Neural progenitor cell (in vitro differentiated cells): ENCODE measurements at regions not wholly inside any gene's neighbourhood (a gene's known extent, or its start where the extent isn't known, plus 50 kb on each side); places are given as distances from the start of the nearest gene placed in this dataset.

ENCODE experiments used
- EZH2 ChIP-seq: fragments of 200-600 bp; sonication (generic); IDR thresholded peaks from 2 replicates; pipeline ENCODE4 v1.6.1; 2017; ENCODE audit warnings: antibody characterized with exemption, mild to moderate bottlenecking, moderate library complexity
- TF ChIP-seq, protein P1 (sequence below): fragments of 200-600 bp; sonication (generic); IDR thresholded peaks from 2 replicates; pipeline ENCODE4 v1.5.1; 2017; ENCODE audit warnings: antibody characterized with exemption, mild to moderate bottlenecking

DNA sequence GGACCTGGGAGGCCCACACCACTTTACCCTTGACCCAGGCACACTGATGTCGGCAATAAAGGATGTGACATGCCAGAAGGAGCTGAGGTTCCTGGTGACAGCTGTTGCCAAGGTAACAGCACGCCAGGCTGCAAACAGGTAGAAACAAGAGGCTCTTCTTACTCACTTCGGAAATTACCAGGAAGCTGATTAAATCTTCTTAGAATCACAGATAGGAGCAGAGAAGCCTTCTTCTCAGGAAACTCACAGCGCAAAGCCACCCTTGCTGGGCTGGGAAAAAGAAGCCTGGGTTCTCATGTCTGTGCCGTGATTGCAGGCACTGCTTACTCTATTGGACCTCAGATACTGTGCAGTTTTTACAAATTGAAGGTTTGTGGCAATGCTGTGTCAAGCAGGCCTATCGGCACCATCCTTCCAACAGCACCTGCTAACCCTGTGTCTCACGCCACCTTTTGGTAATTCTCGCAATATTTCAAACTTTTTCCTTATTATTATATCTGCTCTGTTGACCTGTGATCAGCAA is 61.0 kb upstream of the TAF1B start:
- TF ChIP-seq, protein P1, sequence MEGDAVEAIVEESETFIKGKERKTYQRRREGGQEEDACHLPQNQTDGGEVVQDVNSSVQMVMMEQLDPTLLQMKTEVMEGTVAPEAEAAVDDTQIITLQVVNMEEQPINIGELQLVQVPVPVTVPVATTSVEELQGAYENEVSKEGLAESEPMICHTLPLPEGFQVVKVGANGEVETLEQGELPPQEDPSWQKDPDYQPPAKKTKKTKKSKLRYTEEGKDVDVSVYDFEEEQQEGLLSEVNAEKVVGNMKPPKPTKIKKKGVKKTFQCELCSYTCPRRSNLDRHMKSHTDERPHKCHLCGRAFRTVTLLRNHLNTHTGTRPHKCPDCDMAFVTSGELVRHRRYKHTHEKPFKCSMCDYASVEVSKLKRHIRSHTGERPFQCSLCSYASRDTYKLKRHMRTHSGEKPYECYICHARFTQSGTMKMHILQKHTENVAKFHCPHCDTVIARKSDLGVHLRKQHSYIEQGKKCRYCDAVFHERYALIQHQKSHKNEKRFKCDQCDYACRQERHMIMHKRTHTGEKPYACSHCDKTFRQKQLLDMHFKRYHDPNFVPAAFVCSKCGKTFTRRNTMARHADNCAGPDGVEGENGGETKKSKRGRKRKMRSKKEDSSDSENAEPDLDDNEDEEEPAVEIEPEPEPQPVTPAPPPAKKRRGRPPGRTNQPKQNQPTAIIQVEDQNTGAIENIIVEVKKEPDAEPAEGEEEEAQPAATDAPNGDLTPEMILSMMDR = no peak
- TF ChIP-seq EZH2 = no peak
